GM18505 (cell line): ENCODE measurements at regions not wholly inside any gene's neighbourhood (a gene's known extent, or its start where the extent isn't known, plus 50 kb on each side); places are given as distances from the start of the nearest gene placed in this dataset.

Experiments
- ATAC-seq: cut with Tn5 transposase; IDR thresholded peaks from one replicate; pipeline ENCODE4 v1.9.1; 2021; ENCODE audit not compliant: unreplicated experiment
- POLR2A ChIP-seq: IDR thresholded peaks from 4 replicates; pipeline ENCODE4 v1.6.1; 2011; ENCODE audit warnings: borderline replicate concordance; ENCODE audit not compliant: insufficient read depth, insufficient read length; ENCODE audit errors: extremely low read depth

- no peak for ATAC-seq
- no peak for TF ChIP-seq POLR2A
Measured at GRCh38 chr4:12265554-12265953, 836.9 kb upstream of the HS3ST1 start.

- no peak for TF ChIP-seq POLR2A
- ATAC-seq: no peak
Measured at GRCh38 chr4:12260453-12260852, 831.8 kb upstream of the HS3ST1 start.

GRCh38 chr4:12244973-12245372 lies 816.3 kb upstream of the HS3ST1 start:
- TF ChIP-seq POLR2A: no peak

GRCh38 chr4:12242354-12242753 lies 813.7 kb upstream of the HS3ST1 start:
- no peak for TF ChIP-seq POLR2A
- ATAC-seq: no peak

More at GRCh38 chr4:12244973-12245372, 816.3 kb upstream of the HS3ST1 start:
- no peak for ATAC-seq

- no peak for ATAC-seq
- no peak for TF ChIP-seq POLR2A
Measured at GRCh38 chr4:12239897-12240636, 811.4 kb upstream of the HS3ST1 start.

- no peak for ATAC-seq
- TF ChIP-seq POLR2A: no peak
Measured at GRCh38 chr4:12231098-12231497, 802.4 kb upstream of the HS3ST1 start.

- no peak for ATAC-seq
- no peak for TF ChIP-seq POLR2A
Measured at GRCh38 chr4:12221031-12221430, 792.3 kb upstream of the HS3ST1 start.

GRCh38 chr4:12211636-12212035 lies 782.9 kb upstream of the HS3ST1 start:
- no peak for TF ChIP-seq POLR2A
- ATAC-seq: no peak

- TF ChIP-seq POLR2A: no peak
- ATAC-seq: no peak
Measured at GRCh38 chr4:12207396-12207795, 778.7 kb upstream of the HS3ST1 start.

- TF ChIP-seq POLR2A: no peak
- no peak for ATAC-seq
Measured at GRCh38 chr4:12206091-12206490, 777.4 kb upstream of the HS3ST1 start.

GRCh38 chr4:12203945-12204344 lies 775.3 kb upstream of the HS3ST1 start:
- no peak for TF ChIP-seq POLR2A
- no peak for ATAC-seq

GRCh38 chr4:12200226-12200625 lies 771.5 kb upstream of the HS3ST1 start:
- no peak for TF ChIP-seq POLR2A
- no peak for ATAC-seq

- TF ChIP-seq POLR2A: no peak
- no peak for ATAC-seq
Measured at GRCh38 chr4:12186526-12186925, 757.8 kb upstream of the HS3ST1 start.

- no peak for ATAC-seq
- TF ChIP-seq POLR2A: no peak
Measured at GRCh38 chr4:12178614-12179610, 750.2 kb upstream of the HS3ST1 start.

GRCh38 chr4:12177416-12177815 lies 748.7 kb upstream of the HS3ST1 start:
- ATAC-seq: no peak

More at GRCh38 chr4:12177416-12177815, 748.7 kb upstream of the HS3ST1 start:
- TF ChIP-seq POLR2A: no peak
